ENCODE measurements at regions not wholly inside any gene's neighbourhood (a gene's known extent, or its start where the extent isn't known, plus 50 kb on each side); places are given as distances from the start of the nearest gene placed in this dataset.

DNA sequence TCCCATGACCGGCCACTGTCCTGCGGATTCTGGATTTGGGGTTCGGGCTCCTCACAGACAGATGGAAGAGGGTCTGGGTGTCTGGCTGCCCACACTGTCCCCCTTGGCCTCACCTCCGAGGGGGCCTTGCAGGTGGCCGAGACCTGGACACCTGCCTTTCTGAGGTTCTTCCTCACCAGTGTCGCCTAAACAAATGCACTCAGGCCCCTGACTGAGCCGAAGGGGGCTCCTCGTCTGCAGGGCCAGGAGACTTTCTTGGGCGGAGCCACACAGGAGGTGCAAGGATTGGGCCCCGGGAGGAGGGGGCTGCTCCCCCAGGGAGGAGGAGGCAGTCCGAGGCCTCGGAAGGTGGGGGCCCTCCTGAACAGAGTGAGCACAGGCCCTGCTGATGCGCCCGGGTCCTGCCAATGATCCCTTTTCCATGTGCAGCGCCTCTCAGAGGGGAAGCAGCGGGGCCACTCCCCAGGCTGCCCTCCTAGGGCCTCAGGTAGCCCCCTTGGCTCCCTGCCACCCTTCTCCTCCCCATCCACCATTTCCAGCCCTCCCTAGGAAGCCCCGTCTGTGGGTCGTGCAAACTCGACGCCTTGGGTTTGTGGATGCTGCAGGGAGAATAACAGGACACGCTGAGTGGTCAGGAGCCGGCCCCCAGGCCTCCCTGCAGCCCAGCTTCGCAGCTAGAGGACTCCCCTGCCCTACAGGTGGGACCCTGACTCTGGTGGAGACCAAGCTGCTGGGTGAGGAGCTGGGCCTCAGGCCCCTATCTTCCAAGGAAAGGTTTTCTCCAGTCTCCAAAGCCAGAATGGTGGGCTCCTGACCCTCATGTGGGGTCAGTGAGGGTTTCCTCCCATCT, 63.4 kb upstream of the ZNF469 start:
- H3K27me3 ChIP-seq: no peaks in the 10 kb centered on the region
- H3K36me3 ChIP-seq (replicated peaks in 1 of 2): no peaks in the 10 kb centered on the region
- intact Hi-C loops (cut with DNase I): no loop called here
- H3K4me1 ChIP-seq (replicated peaks in 1 of 2): no peaks in the 10 kb centered on the region
- H3K9me3 ChIP-seq (replicated peaks in 1 of 3): no peaks in the 10 kb centered on the region
- TF ChIP-seq POLR2A (IDR thresholded peaks at IDR 0.05): no peak
- TF ChIP-seq CTCF (IDR thresholded peaks at IDR 0.05): no peak
- no peak overlapping the region for H3K27ac ChIP-seq
- WGBS, 4 donors: 85 to 90% (median 87%) methylated on average over 12 to 23 of the region's 23 CpGs
- no peak overlapping the region for H3K4me3 ChIP-seq
- no peak for DNase-seq

DNA sequence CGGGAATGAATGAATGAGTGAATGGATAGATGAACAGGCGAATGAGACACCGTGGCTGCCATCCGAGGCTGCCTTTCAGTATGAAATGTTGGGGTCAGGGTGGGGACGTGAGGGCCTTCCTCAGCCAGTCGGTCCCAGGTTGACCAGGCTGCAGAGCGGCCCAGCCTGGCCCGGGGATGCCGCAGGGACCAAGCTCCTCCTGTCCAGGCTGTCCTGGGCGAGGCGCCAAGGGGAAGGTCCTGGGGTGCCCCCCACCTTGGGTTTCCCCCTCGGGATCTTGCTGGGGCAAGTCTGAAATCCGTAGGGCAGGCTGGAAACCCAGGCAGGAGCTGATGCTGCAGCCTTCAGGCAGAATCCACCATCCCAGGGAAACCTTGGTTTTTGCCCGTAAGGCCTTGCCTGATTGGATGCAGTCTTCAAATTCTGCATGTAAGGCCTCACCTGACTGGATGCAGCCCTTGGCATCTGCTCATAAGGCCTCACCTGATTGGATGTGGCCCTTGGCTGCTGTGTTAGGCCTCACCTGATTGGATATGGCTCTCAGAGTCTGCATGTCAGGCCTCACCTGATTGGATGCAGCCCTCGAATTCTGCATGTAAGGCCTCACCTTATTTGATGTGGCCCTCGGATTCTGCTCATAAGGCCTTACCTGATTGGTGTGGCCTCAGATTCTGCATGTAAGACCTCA, 61.7 kb upstream of the ZNF469 start:
- DNase-seq: no peak
- no peaks in the 10 kb centered on the region for H3K9me3 ChIP-seq (replicated peaks in 1 of 3)
- no peaks in the 10 kb centered on the region for H3K27me3 ChIP-seq
- TF ChIP-seq CTCF (IDR thresholded peaks at IDR 0.05) (no peak), POLR2A (IDR thresholded peaks at IDR 0.05) (no peak)
- H3K27ac ChIP-seq: no peak overlapping the region
- H3K36me3 ChIP-seq (replicated peaks in 1 of 2): no peaks in the 10 kb centered on the region
- H3K4me1 ChIP-seq (replicated peaks in 1 of 2): no peaks in the 10 kb centered on the region
- no peak overlapping the region for H3K4me3 ChIP-seq
- intact Hi-C loops (cut with DNase I): no loop called here
- WGBS, 4 donors: 93 to 95% (median 94%) methylated on average over 6 to 16 of the region's 16 CpGs

DNA sequence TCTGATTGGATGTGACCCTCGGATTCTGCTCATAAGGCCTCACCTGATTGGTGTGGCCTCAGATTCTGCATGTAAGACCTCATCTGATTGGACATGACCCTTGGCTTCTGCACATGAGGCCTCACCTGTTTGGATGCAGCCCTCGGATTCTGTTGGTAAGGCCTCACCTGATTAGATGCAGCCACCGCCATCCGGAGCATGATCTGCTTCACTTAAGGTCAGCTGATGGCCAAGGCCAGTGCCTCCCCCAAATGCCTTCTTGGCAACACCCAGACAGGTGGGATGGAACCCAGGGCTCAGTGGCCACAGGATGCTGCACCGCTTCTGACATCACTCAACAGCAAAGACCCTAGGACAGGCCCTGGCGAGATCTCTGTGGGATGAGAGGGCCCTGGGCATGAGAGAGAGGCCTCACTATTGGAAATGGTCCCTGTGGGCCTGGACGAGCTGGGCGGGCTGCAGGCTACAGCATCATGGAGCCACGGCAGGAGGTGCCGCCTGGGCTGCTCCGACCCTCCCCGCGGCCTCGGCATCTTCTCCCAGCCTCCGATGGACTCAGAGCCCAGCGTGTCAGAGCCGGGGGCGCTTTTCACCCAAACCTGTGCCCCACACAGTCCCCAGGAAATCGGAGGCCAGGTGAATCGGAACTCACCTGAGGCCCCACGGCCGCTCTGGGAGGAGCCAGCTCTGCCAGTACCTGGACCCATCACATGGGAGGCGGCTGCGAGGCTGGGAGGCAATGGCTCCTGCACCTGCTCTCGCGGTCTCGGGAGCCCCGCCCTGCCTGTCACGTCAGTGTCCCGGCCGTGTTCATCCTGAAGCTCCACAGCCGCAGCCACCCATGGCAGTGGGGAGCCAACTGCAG, 60.9 kb upstream of the ZNF469 start:
- no peaks in the 10 kb centered on the region for H3K36me3 ChIP-seq (replicated peaks in 1 of 2)
- no peaks in the 10 kb centered on the region for H3K9me3 ChIP-seq (replicated peaks in 1 of 3)
- intact Hi-C loops (cut with DNase I): no loop called here
- H3K4me3 ChIP-seq: no peak overlapping the region
- 92 to 98% (median 95%) methylated on average over 5 to 32 of the region's 32 CpGs for WGBS, 4 donors
- H3K27ac ChIP-seq: no peak overlapping the region
- no peaks in the 10 kb centered on the region for H3K4me1 ChIP-seq (replicated peaks in 1 of 2)
- DNase-seq: no peak
- H3K27me3 ChIP-seq: no peaks in the 10 kb centered on the region
- no peak for TF ChIP-seq POLR2A (IDR thresholded peaks at IDR 0.05)
- TF ChIP-seq CTCF (IDR thresholded peaks at IDR 0.05): no peak

- TF ChIP-seq CTCF (IDR thresholded peaks at IDR 0.05) (no peak), POLR2A (IDR thresholded peaks at IDR 0.05) (no peak)
- no peaks in the 10 kb centered on the region for H3K27me3 ChIP-seq
- no peaks in the 10 kb centered on the region for H3K36me3 ChIP-seq (replicated peaks in 1 of 2)
- no peaks in the 10 kb centered on the region for H3K9me3 ChIP-seq (replicated peaks in 1 of 3)
- WGBS, 4 donors: 91 to 96% (median 94%) methylated on average over 14 to 19 of the region's 19 CpGs
- H3K4me3 ChIP-seq: no peak overlapping the region
- DNase-seq: no peak
- no peaks in the 10 kb centered on the region for H3K4me1 ChIP-seq (replicated peaks in 1 of 2)
- intact Hi-C loops (cut with DNase I): no loop called here
- H3K27ac ChIP-seq: no peak overlapping the region
Measured at GRCh38 chr16:88322500-88322970, 60.2 kb upstream of the ZNF469 start.

Measured in adrenal gland (tissue), 9 donors.